Tongue (tissue), 1 donor: ENCODE measurements at regions not wholly inside any gene's neighbourhood (a gene's known extent, or its start where the extent isn't known, plus 50 kb on each side); places are given as distances from the start of the nearest gene placed in this dataset.

Experiments
- DNase-seq: peaks from one replicate; pipeline ENCODE4 v3.0.0-alpha.2; 2015

DNA sequence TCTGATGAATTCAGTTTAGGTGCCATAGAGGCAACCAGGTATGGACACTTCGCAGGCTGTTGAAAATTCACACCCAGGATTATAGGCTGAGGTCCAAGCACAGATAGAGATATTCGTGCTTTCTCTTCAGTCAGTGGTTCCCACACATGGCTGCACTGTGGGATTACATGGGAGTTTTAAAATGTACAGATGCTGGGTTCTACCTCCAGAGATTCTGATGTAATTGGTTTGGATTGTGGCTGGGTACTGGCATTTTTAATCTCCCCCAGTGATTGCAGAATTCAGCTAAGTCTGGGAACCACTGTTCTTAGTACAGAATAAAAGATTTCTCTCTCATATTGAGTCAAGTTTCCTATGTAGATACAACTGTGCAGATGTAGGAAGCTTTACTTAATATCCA lies 91.6 kb downstream of the FOXB1 start:
- DNase-seq: no peak

- DNase-seq: no peak
Measured at GRCh38 chr15:60096157-60096556, 92.0 kb downstream of the FOXB1 start.

GRCh38 chr15:60101416-60101815 lies 97.3 kb downstream of the FOXB1 start:
- DNase-seq: no peak

DNA sequence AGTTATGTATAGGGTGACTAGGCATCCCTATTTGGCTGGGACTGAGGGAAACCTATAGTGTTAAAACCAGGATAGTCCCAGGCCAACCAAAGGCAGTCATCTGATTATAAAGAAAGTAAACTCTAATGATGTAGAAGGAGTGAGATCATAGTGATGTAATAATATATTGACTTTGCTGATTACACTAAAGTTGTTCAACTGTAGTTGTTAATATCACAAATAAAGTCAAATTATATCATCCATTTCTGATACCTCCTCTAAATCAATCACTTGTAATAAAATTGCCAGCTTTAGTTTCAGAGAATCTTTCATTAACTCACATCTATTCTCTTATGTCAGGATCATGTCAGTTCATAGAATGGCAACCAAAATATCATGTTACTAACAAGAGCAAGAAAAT lies 98.6 kb downstream of the FOXB1 start:
- no peak for DNase-seq

- no peak for DNase-seq
Measured at GRCh38 chr15:60110909-60111308, 106.8 kb downstream of the FOXB1 start.

DNA sequence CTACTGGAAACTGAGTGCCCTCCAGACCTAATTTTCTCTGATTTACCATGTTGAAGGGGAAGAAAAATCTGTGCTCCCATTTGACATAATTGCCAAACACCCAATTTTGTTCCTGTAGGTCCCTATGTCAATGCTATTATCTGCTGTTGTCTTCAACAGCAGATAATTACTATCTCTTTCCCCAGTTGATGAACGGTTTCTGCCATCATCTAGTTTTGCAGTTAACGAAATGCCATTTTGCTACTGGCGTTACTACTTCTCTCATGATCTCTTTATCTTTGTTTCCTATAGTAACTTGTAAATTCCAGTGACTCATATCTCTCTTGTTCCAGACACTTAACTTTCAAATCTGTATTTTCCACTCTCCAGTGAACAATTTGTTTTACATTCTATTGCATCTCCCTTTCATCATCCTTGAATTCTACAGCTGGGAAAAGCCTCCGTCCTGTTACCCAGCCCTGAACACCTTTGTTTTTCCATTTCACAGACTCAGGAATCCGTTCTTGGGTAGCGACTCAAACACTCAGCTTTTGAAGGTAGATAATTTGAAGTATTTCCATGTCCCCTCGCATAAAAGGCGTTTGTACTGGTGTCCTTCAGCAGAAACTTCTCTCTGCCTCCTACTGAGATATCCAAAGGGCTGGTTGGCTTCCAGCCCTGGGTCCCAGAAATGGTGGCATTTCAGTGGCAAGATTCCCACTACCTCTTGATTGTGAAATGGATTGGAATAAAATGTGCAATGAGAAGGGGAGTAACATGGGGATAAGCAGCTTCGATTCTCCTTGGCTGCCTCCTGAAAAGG lies 111.7 kb downstream of the FOXB1 start:
- no peak for DNase-seq

- DNase-seq: no peak
Measured at GRCh38 chr15:60116456-60117089, 112.5 kb downstream of the FOXB1 start.

DNA sequence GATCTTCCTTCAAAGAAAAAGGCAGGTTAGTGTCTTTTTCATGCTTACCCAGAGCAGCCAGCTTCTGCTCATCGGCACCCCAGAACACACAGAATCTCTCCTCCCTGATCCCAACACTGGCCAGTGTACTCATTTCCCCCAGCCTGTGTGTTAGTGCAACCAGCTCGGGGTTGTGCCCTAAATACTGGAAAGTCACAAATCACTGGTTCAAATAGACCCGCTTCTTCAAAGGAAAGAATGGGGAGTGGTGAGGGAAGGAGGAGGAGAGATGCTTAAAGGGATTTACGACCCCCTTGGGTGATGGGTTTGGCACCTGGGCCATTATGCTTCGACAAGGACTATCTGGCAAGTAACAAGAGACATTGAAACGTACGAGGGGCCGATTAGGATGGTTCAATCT lies 114.0 kb downstream of the FOXB1 start:
- DNase-seq: no peak

DNA sequence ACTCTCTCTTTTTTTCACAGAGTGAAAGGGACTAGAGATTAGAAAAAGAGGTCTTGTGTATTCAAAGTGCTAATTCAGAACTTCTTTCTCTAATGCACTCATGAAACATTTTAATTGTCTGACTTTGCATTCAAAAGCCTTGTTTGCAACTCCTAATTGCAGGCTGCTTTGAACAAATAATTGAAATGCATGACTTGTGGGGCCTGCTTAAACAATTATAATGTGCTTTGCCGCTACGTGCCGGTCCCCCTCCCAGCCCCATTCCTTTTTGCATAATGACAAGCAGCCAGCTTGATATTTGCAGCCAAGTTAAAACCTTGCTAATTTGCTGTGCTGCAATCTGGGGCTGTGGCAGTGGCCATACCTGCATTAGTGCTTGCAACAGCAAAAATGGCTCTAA lies 114.5 kb downstream of the FOXB1 start:
- no peak for DNase-seq

- DNase-seq: no peak
Measured at GRCh38 chr15:60119101-60119500, 115.0 kb downstream of the FOXB1 start.

GRCh38 chr15:60120100-60120499 lies 116.0 kb downstream of the FOXB1 start:
- DNase-seq: no peak

- no peak for DNase-seq
Measured at GRCh38 chr15:60121845-60122244, 117.7 kb downstream of the FOXB1 start.

GRCh38 chr15:60122691-60123090 lies 118.6 kb downstream of the FOXB1 start:
- DNase-seq: no peak

DNA sequence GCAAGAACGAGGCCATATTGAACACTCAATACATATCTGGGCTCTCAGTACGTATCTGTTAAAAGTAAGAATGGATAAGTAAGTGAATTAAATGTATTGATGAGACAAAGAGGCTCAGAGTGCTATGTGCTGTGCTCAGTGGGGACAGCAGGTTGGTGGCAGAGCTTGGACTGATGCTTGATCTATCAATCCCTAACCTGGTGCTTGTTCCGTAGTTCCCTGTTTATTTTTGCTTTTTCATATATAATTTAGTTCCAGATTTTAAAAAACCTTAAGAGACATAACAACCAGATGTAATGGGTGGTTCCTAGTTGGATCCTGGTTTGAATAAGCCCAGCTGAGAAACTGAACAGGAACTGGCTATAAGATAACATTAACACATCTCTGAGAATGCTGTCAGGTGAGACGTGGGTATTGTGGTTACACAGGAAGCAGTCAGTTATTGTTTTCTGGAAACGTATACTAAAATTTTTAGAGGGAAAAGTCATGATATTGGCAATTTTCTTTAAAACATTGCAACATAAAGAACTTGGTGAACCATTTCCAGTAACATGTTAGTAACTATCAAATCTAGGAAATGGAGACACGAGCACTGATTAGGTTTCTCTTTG lies 120.5 kb downstream of the FOXB1 start:
- no peak for DNase-seq

DNA sequence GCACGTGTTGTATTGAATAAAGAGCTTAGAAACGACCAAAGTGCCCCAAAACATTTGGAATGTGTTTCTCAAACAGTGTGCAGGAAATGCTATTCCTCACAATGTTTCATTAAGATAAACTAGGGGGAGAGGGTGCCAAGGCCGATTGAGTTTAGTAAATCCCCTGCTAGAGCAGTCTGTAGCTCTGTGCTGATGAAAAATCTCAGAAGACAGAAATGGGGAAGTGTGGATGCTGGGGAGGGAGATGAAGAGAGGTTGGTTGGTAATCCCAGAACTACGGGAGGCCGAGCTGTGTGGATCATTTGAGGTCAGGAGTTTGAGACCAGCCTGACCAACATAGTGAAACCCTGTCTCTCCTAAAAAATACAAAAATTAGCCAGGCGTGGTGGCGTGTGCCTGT lies 121.2 kb downstream of the FOXB1 start:
- no peak for DNase-seq

DNA sequence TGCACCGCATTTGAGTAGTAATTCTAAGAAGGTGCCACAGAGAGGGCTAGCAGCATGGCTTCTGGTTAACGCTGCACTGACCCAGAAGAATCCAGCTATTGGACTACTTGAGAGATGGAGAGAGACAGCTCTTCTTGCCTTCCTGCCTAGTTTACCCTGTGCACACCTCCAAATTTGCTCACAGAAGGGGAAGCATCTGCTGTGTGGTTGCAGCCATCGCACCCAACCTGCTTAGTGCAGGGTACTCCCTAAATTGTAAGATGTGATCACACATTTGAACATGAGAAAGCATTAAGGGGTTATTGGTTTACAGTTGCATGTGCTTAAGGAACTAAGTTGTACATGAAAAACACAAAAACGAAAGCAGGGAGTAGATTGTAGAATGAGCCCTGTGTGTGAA lies 122.1 kb downstream of the FOXB1 start:
- DNase-seq: no peak

GRCh38 chr15:60126661-60127060 lies 122.5 kb downstream of the FOXB1 start:
- DNase-seq: no peak

DNA sequence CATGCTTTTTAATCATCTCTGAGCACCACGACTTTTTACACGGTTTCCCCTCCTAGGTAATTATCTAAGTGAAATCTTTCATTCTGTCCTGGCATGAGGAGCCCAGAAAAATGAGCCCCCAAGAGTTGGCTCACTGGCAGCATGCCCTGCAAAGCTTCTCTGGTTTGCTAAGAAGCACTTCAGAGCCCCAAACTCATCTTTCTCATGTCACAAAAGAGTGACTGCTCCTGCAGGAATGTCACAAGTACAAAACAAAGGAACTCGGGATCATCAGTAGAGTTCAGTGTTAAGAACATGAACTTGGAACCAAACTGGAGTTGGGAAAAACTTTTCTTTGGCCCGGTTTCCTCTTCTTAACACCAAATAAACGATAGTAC lies 123.9 kb downstream of the FOXB1 start:
- no peak for DNase-seq

DNA sequence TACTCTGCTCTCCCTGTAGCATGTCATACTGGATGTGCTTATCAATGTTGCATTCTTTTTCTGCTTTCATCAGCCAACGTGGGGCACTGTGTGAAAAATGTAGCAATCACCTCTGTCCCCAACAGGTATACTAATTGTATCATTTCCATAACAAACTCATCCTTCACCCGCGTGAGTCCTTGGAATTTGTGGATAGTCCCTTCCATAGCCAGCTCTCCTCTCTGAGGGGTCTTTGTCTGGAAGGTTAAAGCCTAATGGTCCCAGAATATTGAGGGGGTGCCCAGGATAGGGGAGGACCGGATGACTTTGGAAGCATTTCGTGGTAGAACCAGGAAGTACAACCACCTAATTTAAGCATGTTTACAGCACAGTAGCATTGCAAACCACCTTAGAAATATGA lies 124.6 kb downstream of the FOXB1 start:
- DNase-seq: no peak

GRCh38 chr15:60130398-60130797 lies 126.3 kb downstream of the FOXB1 start:
- no peak for DNase-seq

- DNase-seq: no peak
Measured at GRCh38 chr15:60130821-60131220, 126.7 kb downstream of the FOXB1 start.

DNA sequence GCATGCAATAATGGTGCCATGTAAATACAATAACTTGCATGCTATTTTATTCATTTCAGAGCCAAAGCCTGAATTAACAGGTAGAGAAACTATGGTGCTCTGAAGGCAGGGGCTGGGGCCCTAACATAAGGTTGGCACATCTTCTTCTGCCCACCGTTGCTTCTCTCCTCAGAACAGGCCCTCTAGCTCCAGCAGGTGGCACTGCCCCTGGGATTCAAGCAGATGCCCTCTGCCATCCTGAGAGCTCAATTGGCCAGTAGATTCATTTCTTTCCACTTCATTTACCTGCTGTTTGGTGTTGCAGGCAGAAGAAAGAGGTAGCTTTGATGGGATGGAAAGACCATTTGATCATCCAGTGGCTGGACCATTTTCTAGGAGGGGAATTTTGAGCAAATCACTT lies 130.5 kb downstream of the FOXB1 start:
- DNase-seq: no peak

DNA sequence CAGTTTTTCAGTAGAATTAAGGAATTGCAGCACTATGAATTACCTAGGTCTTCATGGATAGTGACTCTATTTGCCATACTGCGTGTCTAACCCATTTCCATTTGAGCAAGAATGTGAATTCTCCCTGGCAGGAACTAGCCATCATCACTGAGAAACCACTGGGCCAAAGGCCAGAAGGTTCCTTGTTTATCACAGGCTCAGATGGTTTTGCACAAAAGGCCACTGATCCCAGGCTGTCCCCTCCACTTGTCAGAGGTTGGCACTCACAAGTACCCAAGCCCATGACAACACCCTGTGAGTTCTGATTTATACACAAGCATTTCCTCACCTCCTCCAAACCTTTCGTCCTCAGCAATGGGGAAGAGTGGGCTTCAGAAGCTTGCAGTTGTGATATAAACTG lies 131.8 kb downstream of the FOXB1 start:
- DNase-seq: no peak
